H1 (cell line): ENCODE measurements at regions not wholly inside any gene's neighbourhood (a gene's known extent, or its start where the extent isn't known, plus 50 kb on each side); places are given as distances from the start of the nearest gene placed in this dataset.

Experiments
- CTCF ChIA-PET: fragments of 300-600 bp; sonication (Branson Sonifier 250); formaldehyde crosslinking; loops from one replicate; lab custom pipeline; 2021; ENCODE audit not compliant: partially characterized antibody; lab: Charles Lee
- POLR2A ChIA-PET: fragments of 300-600 bp; sonication (Branson Sonifier 250); formaldehyde crosslinking; loops from one replicate; lab custom pipeline; 2021; ENCODE audit warnings: inconsistent platforms; ENCODE audit not compliant: partially characterized antibody; lab: Charles Lee
- DNase-seq, 2 experiments: peaks; one replicate each; pipeline versions ENCODE4 v3.0.0 to v3.0.0-alpha.2; 2010 to 2022; ENCODE audit warnings: low spot score in 2 of 2, low read depth in 1 of 2, mixed read lengths in 1 of 2
- FAIRE-seq: peaks from 2 replicates; lab custom pipeline; 2011; peaks lifted over from hg19 to GRCh38; lab: Jason Lieb, UNC
- H2AFZ ChIP-seq: 2 replicates; pipeline ENCODE4 v1.8.1; 2012; ENCODE audit warnings: low read length, inconsistent platforms
- H2AK5ac ChIP-seq: 2 replicates; pipeline ENCODE4 v1.6.1; 2013; ENCODE audit warnings: low read depth, low read length
- H2BK120ac ChIP-seq: replicated peaks from 2 replicates; pipeline ENCODE3; 2013; ENCODE audit warnings: low read depth, low read length, inconsistent platforms
- H2BK12ac ChIP-seq: 2 replicates; pipeline ENCODE4 v1.6.1; 2013; ENCODE audit warnings: low read depth, low read length
- H2BK15ac ChIP-seq: 2 replicates; pipeline ENCODE4 v1.6.1; 2013; ENCODE audit warnings: low read length
- H2BK20ac ChIP-seq: 2 replicates; pipeline ENCODE4 v1.6.1; 2013; ENCODE audit warnings: low read length
- H2BK5ac ChIP-seq: 2 replicates; pipeline ENCODE4 v1.6.1; 2013; ENCODE audit warnings: low read depth, low read length
- H3K14ac ChIP-seq: 2 replicates; pipeline ENCODE4 v1.6.1; 2013; ENCODE audit warnings: inconsistent platforms; ENCODE audit not compliant: insufficient read length
- H3K18ac ChIP-seq: 2 replicates; pipeline ENCODE4 v1.6.1; 2013; ENCODE audit warnings: low read length; ENCODE audit errors: extremely low read depth
- H3K23ac ChIP-seq: 2 replicates; pipeline ENCODE4 v1.6.1; 2013; ENCODE audit warnings: inconsistent platforms; ENCODE audit not compliant: insufficient read length
- H3K23me2 ChIP-seq: 2 replicates; pipeline ENCODE4 v1.6.1; 2013; ENCODE audit warnings: low read depth, low read length
- H3K27ac ChIP-seq: 2 replicates; pipeline ENCODE4 v1.6.1; 2011; ENCODE audit warnings: low read depth, low read length, inconsistent platforms
- H3K27me3 ChIP-seq, 4 experiments: replicated peaks in 1 of 4; 1 replicate in 1 of 4; 2 replicates in 3 of 4; pipeline versions ENCODE4 v1.6.1 to v1.8.1; 2011 to 2013; ENCODE audit warnings: low read length in 3 of 4, mild to moderate bottlenecking in 3 of 4, inconsistent platforms in 2 of 4, mixed read lengths in 2 of 4, moderate library complexity in 1 of 4; ENCODE audit not compliant: control insufficient read depth in 3 of 4, insufficient read depth in 3 of 4; ENCODE audit errors: extremely low read depth in 1 of 4
- H3K36me3 ChIP-seq, 4 experiments: 2 replicates each; pipeline versions ENCODE4 v1.6.1 to v1.8.1; 2011 to 2013; ENCODE audit warnings: mild to moderate bottlenecking in 4 of 4, low read length in 3 of 4, moderate library complexity in 2 of 4, control low read depth in 1 of 4, inconsistent platforms in 1 of 4; ENCODE audit not compliant: insufficient read depth in 4 of 4, control insufficient read depth in 2 of 4
- H3K4ac ChIP-seq: replicated peaks from 2 replicates; pipeline ENCODE3; 2013; ENCODE audit warnings: low read length, low read depth, mixed read lengths, inconsistent platforms; ENCODE audit not compliant: insufficient read length
- H3K4me1 ChIP-seq, 4 experiments: replicated peaks in 1 of 4; 1 replicate in 1 of 4; 2 replicates in 3 of 4; pipeline versions ENCODE4 v1.6.1 to v1.8.1; 2011 to 2013; ENCODE audit warnings: low read length in 3 of 4, inconsistent platforms in 2 of 4, mixed read lengths in 1 of 4; ENCODE audit not compliant: insufficient read depth in 4 of 4, control insufficient read depth in 3 of 4
- H3K4me2 ChIP-seq, 2 experiments: 2 replicates each; pipeline versions ENCODE4 v1.6.1 to v1.8.1; 2011 to 2013; ENCODE audit warnings: low read depth in 2 of 2, low read length in 2 of 2, control low read depth in 1 of 2, inconsistent platforms in 1 of 2, mild to moderate bottlenecking in 1 of 2; ENCODE audit not compliant: insufficient read depth in 1 of 2
- H3K4me3 ChIP-seq, 4 experiments: fragments of 200-600, 300-600 bp in 1 of 4; sonication (generic), shearing (Covaris generic), sonication (Bioruptor Twin) in 1 of 4; 2 replicates each; pipeline versions ENCODE4 v1.5.1 to v1.8.1; 2011 to 2016; ENCODE audit warnings: low read length in 4 of 4, low read depth in 3 of 4, control low read depth in 2 of 4, inconsistent platforms in 2 of 4, mild to moderate bottlenecking in 2 of 4, mixed read lengths in 1 of 4, moderate library complexity in 1 of 4; ENCODE audit not compliant: insufficient read depth in 2 of 4; ENCODE audit errors: extremely low read depth in 1 of 4
- H3K56ac ChIP-seq: replicated peaks from 2 replicates; pipeline ENCODE3; 2013; ENCODE audit warnings: low read depth, mild to moderate bottlenecking, mixed read lengths, low read length, inconsistent platforms; ENCODE audit not compliant: insufficient read length
- H3K79me1 ChIP-seq: 2 replicates; pipeline ENCODE4 v1.6.1; 2013; ENCODE audit warnings: low read depth, low read length, control low read depth
- H3K79me2 ChIP-seq, 2 experiments: 2 replicates each; pipeline versions ENCODE4 v1.6.1 to v1.8.1; 2012 to 2013; ENCODE audit warnings: low read length in 2 of 2, mild to moderate bottlenecking in 2 of 2, inconsistent platforms in 1 of 2; ENCODE audit not compliant: insufficient read depth in 2 of 2, control insufficient read depth in 1 of 2
- H3K9ac ChIP-seq, 4 experiments: replicated peaks in 1 of 4; 1 replicate in 1 of 4; 2 replicates in 3 of 4; pipeline versions ENCODE4 v1.6.1 to v1.8.1; 2011 to 2013; ENCODE audit warnings: low read depth in 3 of 4, low read length in 3 of 4, control low read depth in 2 of 4, mild to moderate bottlenecking in 2 of 4, moderate library complexity in 2 of 4, inconsistent platforms in 1 of 4; ENCODE audit errors: extremely low read depth in 1 of 4
- H3K9me3 ChIP-seq, 2 experiments: 2 replicates each; pipeline versions ENCODE4 v1.6.1 to v1.8.1; 2012 to 2013; ENCODE audit warnings: mild to moderate bottlenecking in 2 of 2, moderate library complexity in 2 of 2, control low read depth in 1 of 2, inconsistent platforms in 1 of 2, low read depth in 1 of 2, low read length in 1 of 2, mixed read lengths in 1 of 2; ENCODE audit not compliant: insufficient read depth in 2 of 2
- H4K20me1 ChIP-seq, 2 experiments: replicated peaks in 1 of 2; 2 replicates each; pipeline versions ENCODE3 to v1.8.1; 2011 to 2013; ENCODE audit warnings: inconsistent platforms in 2 of 2, low read length in 2 of 2, mild to moderate bottlenecking in 1 of 2; ENCODE audit not compliant: insufficient read depth in 2 of 2, control insufficient read depth in 1 of 2
- H4K5ac ChIP-seq: 2 replicates; pipeline ENCODE4 v1.6.1; 2013; ENCODE audit warnings: low read length, low read depth, mixed read lengths, inconsistent platforms; ENCODE audit not compliant: insufficient read length
- H4K8ac ChIP-seq: 2 replicates; pipeline ENCODE4 v1.8.0; 2013; ENCODE audit warnings: mild to moderate bottlenecking, moderate library complexity, low read length, inconsistent platforms; ENCODE audit not compliant: insufficient read depth; ENCODE audit errors: extremely low read depth
- H4K91ac ChIP-seq: replicated peaks from 2 replicates; pipeline ENCODE3; 2013; ENCODE audit warnings: low read length, mixed read lengths, inconsistent platforms; ENCODE audit not compliant: insufficient read length
- ATF2 ChIP-seq: IDR thresholded peaks from 2 replicates; pipeline ENCODE4 v1.6.1; 2012; ENCODE audit warnings: low read length, inconsistent platforms
- ATF3 ChIP-seq: IDR thresholded peaks from 2 replicates; pipeline ENCODE4 v1.6.1; 2011; ENCODE audit warnings: low read depth, mild to moderate bottlenecking, low read length; ENCODE audit not compliant: insufficient read depth
- FOSL1 ChIP-seq: IDR thresholded peaks from 2 replicates; pipeline ENCODE4 v1.6.1; 2011; ENCODE audit warnings: mild to moderate bottlenecking, low read depth, low read length, moderate library complexity; ENCODE audit not compliant: insufficient read depth
- KDM4A ChIP-seq: IDR thresholded peaks from one replicate; pipeline ENCODE4 v1.7.1; 2012; ENCODE audit warnings: low read depth, mild to moderate bottlenecking, moderate library complexity, low read length, inconsistent platforms; ENCODE audit not compliant: severe bottlenecking
- MAFK ChIP-seq: IDR thresholded peaks from 2 replicates; pipeline ENCODE4 v1.6.1; 2012; ENCODE audit warnings: low read depth, mild to moderate bottlenecking, improper control_type of control experiment, low read length
- MAX ChIP-seq: IDR thresholded peaks from 2 replicates; pipeline ENCODE4 v1.6.1; 2012; ENCODE audit warnings: inconsistent platforms
- POU5F1 ChIP-seq: IDR thresholded peaks from 2 replicates; pipeline ENCODE4 v1.6.1; 2011; ENCODE audit warnings: low read depth, mild to moderate bottlenecking, low read length, moderate library complexity
- RBBP5 ChIP-seq: IDR thresholded peaks from 2 replicates; pipeline ENCODE4 v1.7.1; 2012; ENCODE audit warnings: low read depth, mild to moderate bottlenecking, inconsistent platforms, low read length, moderate library complexity, borderline replicate concordance
- SIRT6 ChIP-seq: IDR thresholded peaks from one replicate; pipeline ENCODE4 v1.7.1; 2012; ENCODE audit warnings: low read length, inconsistent platforms
- ZNF274 ChIP-seq: IDR thresholded peaks from 2 replicates; pipeline ENCODE4 v1.7.0; 2012; ENCODE audit warnings: low read length, borderline replicate concordance; ENCODE audit errors: extremely low read depth
- WGBS, 2 experiments: shearing (Covaris generic) in 1 of 2; methylation state at CpG; one replicate each; pipeline versions ENCODE4 v1.1.6 to v1.1.7; 2013 to 2015; ENCODE audit warnings: low lambda C conversion rate in 2 of 2, mixed read lengths in 2 of 2, inconsistent platforms in 1 of 2, low coverage in 1 of 2, missing lambda C conversion rate in 1 of 2; ENCODE audit not compliant: insufficient replicate concordance in 2 of 2, insufficient coverage in 1 of 2, insufficient read length in 1 of 2; ENCODE audit errors: extremely low coverage in 1 of 2, missing lambda C conversion rate in 1 of 2; 5-methylcytosine and 5-hydroxymethylcytosine counted together

- Histone ChIP-seq H3K56ac (no peak overlapping the region), H3K27ac (no peak overlapping the region), H3K27me3 (no peaks in the 10 kb centered on the region), H2BK15ac (no peak overlapping the region), H3K23me2 (no peaks in the 10 kb centered on the region), H2AK5ac (no peak overlapping the region), H3K36me3 (no peaks in the 10 kb centered on the region), H3K4me2 (no peak overlapping the region), H3K79me2 (no peaks in the 10 kb centered on the region), H4K5ac (no peak overlapping the region), H3K79me1 (no peaks in the 10 kb centered on the region), H3K23ac (no peak overlapping the region), H3K4me3 (no peak overlapping the region), H3K4me1 (no peaks in the 10 kb centered on the region), H3K18ac (no peak overlapping the region), H4K20me1 (no peaks in the 10 kb centered on the region), H3K14ac (no peak overlapping the region), H3K4ac (no peak overlapping the region), H2BK120ac (no peak overlapping the region), H4K8ac (no peak overlapping the region), H2BK5ac (no peak overlapping the region), H4K91ac (no peak overlapping the region), H2BK20ac (no peak overlapping the region), H2BK12ac (no peak overlapping the region), H2AFZ (no peak overlapping the region), H3K9ac (no peak overlapping the region), H3K9me3 (no peaks in the 10 kb centered on the region)
- no peak for DNase-seq
- FAIRE-seq = no peak
- ChIA-PET CTCF (interaction anchor here (0.6 kb wide), 1 partner anchor 68 kb away, joined by 7 read pairs; no protein-coding TSS in a partner anchor), POLR2A (no interaction called here)
- 83% methylated on average over 8 of the region's 8 CpGs; no CpG with 5 or more reads in 1 of the 2 experiments for WGBS, 2 experiments
- no peak for TF ChIP-seq MAFK
- TF ChIP-seq FOSL1 = no peak
- TF ChIP-seq ATF2 = no peak
- TF ChIP-seq SIRT6 = no peak
- TF ChIP-seq KDM4A = no peak
- no peak for TF ChIP-seq RBBP5
- TF ChIP-seq MAX = no peak
- no peak for TF ChIP-seq POU5F1
- TF ChIP-seq ATF3 = no peak
- no peak for TF ChIP-seq ZNF274
Measured at GRCh38 chr15:96827981-96828380, 497.5 kb downstream of the NR2F2 start.
